Occipital lobe (tissue), 1 donor: ENCODE measurements at regions not wholly inside any gene's neighbourhood (a gene's known extent, or its start where the extent isn't known, plus 50 kb on each side); places are given as distances from the start of the nearest gene placed in this dataset.
"Not testable (repeated sequence)": the region's sequence is repeated elsewhere in the genome, so short reads cannot be mapped to it uniquely, and the experiment has no call there.

Experiments
- DNase-seq: peaks from one replicate; lab custom pipeline; 2025; lab: John Stamatoyannopoulos, UW

DNA sequence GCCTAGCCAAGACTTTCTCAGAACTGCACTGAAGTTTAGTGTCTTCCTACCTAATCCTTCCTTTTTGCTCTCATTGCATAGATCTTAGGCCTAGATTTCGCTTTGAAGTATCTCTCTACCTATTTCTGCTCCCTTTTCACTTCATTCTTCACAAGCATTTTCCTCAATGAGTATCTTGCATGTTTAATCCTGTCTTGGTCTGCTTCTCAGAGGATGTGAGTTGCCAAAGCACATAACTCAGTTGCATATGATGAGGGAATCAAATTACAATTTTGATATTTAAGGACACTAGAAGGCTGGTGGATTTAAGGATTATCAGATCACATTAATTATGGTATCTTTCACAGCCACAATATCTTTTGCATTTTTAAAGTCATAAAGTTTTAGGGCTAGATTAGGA is 195.5 kb upstream of the DAAM1 start:
- DNase-seq = no peak

DNA sequence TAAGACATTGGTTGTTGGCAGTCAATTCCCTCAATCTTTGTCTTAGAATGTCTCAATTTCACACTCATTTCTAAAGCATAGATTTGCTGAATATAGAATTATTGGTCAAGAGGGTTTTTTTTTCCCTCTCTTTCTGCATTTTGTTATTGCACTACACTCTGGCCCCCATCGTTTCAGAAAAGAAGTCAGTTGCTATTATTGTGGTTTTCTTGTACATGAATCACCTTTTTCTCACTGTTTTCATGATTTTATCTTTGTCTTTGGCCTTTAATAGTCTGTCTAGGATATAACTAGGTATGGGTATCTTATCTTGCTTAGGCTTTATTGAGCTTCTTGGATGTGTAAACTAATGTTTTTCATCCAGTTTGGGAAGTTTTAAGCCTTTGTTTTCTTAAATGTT is 194.3 kb upstream of the DAAM1 start:
- no peak for DNase-seq

DNA sequence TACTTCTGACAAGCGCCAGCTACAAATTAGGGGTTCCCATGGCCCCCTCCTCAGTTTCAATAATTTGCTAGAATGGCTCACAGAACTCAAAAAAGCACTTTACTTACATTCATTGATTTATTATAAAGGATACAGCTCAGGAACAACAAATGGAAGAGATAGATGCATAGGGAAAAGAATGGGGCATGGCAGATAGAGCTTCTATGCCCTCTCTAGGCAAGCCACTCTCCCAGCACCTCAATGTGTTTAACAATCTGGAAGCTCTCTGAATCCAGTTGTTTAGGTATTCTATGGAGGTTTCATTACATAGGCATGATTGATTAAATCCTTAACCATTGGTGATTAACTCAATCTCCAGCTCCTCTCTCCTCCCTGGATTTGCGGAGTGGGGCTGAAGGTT is 184.5 kb upstream of the DAAM1 start:
- no peak for DNase-seq

DNA sequence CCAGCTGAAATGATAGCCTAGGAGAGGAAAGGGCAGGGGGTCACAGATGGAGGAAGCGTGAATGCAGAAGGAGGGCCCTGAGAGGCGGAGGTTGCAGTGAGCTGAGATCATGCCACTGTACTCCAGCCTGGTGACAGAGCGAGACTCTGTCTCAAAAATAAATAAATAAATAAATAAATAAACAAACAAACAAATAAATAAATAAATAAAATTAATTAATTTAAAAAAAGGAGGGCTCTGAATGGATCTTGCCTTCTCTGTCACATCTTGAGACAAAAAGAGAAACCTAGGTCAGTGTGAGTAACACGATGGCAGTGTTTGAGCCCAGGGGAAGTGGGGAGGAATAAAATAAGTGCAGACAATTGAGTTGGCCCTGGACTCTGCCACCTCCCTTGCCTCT is 182.3 kb upstream of the DAAM1 start:
- DNase-seq = not testable (repeated sequence)

DNA sequence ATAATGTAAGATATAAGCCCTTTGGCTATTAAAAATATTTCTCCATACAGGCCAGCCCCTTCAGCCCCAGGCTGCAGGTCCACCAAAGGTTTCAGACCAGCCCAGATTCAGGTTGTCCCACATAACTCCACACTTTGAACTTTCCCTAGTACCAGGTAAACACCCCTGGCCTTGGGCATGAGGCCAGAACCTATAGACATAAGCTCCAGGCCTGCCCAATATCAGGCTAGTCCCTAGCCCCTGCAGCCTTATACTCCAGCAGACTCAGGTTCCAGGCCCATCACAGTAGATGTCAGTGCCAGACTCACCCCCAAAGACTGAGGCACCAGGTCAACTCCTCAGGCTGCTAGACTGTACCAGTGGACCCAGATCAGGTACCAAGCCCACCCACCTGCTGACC is 178.5 kb upstream of the DAAM1 start:
- DNase-seq = no peak

DNA sequence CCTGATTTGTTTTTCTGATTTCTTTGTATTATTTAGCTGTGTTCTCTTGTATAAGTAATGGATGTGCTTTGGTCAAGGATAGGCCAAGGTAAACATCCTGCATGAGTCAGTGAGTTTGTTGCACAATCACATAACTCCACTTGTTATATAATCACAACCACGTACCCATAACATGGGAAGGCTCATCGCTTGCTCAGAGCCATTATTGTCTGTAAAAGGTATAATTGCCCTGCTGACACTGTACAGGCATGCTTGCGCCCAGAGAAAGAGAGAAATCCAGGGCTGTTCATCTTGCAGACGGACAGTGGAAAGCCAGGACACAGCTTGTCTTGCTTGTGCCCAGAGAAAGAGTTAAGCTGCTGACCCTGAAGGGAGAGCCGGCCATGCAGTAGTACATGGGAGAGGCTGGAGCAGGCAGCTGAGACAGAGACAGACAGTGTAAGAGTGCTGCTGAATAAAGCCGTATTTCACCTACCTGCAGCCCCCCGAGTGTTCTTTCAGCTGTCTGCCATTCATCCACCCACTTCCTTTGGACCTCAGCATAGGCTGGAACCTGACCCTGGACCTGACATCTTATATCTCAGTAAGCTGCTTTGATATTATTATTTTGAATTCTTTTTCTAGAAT is 174.7 kb upstream of the DAAM1 start:
- DNase-seq = no peak

DNA sequence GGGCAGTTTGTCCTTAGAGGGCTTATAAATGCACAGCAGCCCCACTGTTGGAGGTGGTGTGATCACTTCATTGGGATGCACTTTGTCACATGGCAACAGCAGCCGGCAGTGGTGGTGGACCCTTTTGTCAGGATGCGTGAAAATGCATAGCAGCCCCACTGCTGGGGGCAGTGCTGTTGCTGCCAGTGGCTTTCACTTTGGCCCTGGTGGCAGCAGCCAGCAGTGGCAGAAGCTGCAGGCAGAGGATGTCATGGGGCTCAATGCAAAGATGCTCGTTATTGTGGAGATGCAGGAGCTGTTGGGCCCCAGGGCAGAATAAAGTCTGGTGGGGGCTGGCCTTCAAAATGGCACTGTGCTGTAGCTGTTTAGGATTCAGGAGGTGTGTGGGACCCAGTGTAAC is 173.0 kb upstream of the DAAM1 start:
- no peak for DNase-seq

DNA sequence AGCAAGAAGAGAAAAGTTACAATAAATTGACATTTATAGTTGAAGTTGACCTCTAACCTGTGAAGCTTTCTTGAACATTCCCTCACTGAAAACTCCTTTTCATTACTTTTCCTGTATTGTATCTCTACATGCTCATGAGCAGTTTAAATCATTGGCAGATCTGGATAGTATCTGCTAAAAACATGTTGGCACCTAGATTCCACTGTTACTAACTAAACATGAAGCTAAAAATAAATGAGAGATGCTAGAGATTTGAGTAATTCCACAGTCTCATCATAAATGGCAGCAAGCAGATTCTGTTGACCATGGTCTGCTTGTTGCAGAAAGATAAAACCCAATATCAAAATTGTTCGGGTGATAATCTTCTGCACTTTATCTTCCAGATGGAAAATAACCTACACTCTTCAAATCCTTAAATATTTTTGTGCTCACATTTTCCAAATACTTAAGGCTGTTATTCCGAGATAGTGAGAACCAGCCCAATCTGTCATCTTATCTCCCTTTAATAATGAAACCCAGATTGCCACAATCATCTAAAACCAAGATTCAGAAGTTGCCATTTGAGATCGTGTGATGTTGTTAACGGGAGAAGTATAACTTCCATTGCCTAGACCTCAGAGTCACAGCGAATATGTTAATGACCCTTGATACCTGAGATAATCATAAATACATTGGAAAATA is 171.0 kb upstream of the DAAM1 start:
- no peak for DNase-seq

DNA sequence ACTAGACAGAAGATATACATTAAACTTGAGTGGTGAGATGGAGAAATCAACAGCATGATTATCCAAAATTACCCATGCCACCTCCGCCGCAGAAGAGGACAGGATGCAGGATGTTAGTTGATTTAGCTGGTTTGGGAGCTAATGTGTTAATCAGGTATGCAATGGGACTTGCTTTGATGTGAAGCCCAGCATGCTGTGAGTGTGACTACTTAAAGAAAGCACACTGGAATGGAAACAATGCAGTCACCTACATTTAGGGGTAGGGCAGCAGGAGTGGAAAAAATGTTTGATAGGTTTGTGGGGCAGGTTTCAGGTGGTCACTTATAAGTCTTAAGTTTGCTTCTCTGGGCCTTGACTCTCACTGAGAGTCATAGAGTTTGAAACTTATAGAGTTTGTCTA is 170.0 kb upstream of the DAAM1 start:
- DNase-seq = no peak

DNA sequence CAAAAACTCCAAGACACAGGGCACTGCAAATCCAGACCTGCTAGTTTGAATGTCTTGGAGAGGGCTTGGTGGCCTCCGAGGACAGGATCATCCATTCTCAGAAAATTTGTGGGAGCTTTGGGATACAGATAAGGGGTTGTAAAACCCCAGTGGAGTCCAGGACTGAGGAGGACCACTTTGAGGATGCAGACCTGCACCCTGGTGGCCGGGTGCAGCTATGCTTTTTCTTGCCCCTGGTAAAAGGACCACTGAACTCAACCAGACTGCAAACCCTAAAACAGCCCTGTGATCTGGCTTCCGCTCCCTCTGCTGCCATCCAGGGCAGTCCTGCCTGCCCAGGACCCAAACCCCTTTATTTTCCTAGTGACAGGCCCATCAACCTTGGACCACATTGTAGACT is 169.5 kb upstream of the DAAM1 start:
- no peak for DNase-seq

DNA sequence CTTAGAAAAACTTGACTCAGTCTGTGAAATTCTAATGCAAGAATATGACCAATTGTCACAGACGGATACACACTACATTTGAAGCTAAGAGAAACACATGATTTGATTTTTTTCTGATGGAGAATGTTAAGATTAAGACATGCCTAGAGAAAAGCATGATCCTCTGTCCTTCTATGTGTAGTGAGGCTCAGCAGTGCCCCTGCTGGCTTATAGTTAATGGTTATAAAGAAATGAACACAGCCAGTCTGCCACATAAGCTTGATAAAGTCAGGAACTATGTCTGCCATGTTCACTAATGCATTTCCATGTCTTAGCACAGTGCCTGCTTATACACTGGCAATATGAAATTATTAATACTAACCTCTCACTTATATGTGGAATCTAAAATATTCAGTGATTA is 168.1 kb upstream of the DAAM1 start:
- no peak for DNase-seq

DNA sequence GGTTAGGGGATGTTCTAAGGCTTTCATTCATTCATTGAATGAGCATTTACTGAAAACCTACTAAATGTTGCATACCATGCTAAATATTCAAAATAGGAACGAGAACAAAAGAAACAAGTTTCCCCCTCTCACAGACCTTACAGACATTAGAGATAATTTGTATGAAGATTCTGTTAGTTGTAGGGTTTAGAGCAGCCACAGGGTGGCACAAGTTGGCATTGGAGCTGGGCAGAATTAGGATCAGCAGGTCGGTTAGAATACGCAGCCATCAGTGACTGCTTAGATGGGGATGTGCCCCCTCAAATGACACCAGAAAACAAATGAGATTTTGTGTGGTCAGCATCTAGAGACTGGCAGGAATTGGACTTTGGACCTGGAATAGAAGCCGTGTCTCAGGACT is 166.3 kb upstream of the DAAM1 start:
- DNase-seq = no peak

DNA sequence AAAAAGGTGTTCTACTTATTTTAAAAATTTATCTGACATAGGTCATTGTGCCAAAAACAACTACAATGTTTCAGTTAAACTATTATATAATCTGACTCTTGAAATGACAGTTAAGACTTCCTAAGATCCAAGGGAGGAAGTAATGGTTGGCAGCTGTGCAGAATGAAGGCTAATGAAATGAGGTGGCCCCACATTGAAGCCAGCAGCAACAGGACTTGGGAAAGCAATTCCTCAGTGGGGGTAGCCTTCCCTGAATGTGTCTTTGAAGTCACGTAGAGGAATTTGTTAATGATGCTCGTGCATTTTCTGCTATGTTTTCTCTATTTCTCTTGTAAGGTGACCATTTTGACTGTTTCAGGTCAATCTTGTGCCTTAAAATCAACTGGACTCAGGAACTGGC is 162.4 kb upstream of the DAAM1 start:
- DNase-seq = no peak

DNA sequence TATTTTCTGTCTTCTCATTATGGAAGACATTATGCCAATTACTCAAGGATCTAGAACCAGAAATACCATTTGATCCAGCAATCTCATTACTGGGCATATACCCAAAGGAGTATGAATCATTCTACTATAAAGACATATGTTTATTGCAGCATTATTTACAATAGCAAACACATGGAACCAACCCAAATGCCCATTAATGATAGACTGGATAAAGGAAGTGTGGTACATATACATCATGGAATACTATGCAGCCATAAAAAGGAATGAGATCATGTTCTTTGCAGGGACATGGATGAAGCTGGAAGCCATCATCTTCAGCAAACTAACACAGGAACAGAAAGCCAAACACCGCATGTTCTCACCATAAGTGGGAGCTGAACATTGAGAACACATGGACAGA is 161.8 kb upstream of the DAAM1 start:
- DNase-seq = not testable (repeated sequence)

DNA sequence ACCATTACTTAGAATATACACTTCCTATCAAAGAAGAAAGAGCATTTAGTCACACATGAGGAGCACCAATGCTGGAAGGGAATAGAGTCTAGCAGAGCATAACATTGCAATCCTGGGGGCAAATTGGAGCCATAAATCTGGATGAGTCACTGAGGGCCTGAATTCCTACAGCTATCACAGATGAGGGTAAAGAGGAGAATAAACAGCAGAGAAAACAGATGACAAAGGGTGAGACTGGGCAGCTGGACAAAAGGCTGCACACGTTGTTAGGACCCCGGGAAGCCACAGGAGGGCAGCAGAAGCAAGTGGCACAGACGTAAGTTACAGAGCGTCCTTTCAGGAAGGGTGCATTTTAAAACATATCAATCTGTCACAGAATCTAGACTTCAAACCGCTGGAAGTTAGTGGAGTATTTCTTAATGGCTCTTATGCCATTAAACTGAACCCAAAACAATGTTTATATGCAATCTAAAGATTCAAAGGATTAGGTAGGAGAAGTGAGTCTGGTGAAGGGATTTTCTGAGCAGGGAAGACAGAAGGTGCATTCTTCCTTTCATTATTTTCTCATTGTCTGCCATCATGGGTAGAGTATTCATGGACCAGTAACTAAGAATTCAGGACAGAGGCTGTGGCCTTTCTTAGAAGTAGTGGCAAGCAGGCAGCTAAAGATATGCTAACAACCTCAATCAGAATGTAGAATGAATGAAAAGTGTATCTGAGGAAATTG is 159.8 kb upstream of the DAAM1 start:
- peak; percentile 10 for DNase-seq

DNA sequence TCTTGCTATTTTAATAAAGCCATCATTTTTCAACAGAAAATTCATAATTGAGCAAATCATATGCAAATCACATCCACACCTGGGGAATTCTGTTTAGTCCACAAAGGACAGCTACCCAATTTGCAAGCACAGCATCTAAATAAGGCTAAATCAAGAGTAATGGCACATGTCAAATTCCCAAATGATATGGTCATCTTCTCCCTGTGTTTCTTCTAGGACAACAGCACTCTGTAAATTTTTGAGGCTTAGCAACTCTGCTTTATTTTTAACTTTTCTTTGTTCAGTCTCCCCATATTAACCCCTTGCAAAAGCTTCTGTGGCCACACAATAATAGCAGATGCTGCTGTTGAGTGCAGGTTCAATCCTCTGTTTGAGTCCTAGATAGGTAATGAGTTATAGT is 155.6 kb upstream of the DAAM1 start:
- no peak for DNase-seq

DNA sequence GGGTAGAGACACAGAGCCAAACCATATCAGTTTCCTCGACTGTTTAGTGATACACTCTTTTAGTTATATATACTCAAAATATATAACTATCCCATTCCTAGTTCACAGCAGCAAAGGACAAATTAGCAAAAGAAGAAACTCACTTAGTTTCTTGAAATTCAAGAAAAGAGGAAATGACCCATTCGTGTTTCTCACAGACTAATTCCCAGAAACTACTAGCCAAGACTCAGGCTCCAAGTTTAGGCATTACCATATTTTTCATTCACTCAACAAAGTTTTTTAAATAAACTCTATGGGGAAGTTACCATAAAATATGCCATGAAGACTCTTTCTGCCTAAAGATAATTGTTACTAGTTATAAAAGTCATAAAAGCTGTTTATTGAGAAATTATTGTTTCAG is 152.3 kb upstream of the DAAM1 start:
- no peak for DNase-seq

DNA sequence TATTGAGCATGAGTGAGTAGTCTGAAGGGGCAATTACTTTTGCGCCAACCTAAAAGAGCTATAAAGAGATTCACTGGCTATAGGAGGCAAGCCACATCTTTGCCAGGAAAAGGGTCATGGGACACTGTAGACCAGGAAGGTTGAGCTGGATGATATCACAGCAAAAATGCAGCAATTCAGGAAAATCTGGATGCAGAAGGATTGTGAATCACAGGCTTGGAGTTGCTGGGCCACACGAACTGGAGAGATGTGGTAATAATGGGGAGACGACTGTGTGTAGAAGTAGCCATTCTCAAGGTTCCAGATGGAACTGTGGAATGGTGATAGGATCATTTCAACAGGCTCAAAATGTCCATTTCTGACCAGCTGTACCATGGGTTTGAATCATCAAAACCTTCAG is 151.4 kb upstream of the DAAM1 start:
- no peak for DNase-seq

DNA sequence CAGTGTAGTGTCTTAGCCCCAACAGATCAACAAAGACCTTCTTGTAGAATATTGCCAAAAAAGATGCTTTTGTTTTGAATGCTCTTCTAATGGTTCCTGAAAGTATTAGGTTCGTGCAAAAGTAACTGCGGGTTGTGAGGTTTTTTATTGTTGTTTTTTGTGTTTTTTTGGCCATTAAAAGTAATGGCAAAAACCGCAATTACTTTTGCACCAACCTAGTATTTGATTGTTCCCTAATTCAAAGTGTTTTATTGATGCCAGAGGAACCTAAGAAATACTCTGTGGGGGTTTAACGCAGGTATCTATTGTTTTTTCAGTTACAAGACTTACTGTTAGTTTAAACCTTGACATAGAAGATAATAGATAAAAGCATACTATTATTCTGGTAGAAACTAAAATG is 150.8 kb upstream of the DAAM1 start:
- no peak for DNase-seq

DNA sequence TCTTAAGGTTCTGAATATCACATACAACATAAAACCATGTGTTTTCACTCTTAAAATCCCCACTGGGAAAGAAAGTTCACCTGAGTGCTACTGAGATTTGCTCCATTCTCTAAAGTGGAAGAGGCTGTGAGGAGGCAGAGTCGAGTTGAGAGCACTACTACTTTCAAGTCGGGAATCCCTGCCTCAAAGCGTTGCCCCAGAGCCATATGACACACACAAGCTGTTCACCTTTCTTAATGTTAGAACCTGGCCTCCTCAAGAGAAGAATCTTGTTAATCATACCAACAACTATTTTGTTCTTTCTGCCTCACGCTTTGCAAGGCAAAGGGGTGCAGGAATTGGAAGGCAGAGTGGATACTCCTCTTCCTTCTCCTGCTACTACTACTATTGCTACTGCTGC is 149.7 kb upstream of the DAAM1 start:
- no peak for DNase-seq

DNA sequence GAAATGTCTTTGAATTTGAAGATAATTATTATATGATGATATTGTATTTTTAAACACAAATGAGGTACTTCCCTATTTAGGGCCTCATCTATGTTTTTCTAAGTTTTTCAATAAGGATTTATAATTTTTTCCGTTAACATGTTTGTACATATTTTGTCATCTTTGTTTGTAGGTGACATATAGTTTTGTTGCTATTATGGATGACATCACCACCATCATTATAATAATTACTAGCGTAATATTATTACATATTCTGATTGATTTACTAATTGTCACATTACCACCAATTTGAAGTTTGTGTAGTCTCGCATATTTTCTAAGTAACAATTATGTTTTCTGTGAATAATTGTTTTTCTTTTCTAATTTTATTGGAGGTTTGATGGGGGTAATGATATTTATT is 147.2 kb upstream of the DAAM1 start:
- no peak for DNase-seq

DNA sequence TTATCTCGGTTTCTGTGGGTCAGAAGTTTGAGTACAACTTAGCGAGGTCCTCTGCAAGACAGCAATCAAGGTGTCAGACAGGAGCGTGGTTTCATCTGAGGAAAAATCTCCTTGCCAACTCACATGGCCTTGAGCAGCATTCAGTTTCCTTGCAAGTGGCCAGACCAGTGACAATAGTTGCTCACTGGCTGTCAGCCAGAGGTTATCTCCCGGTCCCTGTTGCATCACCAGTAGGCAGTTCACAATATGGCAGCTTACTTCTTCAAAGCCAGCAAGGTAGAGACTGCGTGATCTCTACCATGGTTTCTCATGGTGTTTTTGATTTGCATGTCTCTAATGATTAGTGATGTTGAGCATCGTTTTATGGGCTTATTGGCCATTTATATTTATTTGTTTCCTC is 143.8 kb upstream of the DAAM1 start:
- no peak for DNase-seq

DNA sequence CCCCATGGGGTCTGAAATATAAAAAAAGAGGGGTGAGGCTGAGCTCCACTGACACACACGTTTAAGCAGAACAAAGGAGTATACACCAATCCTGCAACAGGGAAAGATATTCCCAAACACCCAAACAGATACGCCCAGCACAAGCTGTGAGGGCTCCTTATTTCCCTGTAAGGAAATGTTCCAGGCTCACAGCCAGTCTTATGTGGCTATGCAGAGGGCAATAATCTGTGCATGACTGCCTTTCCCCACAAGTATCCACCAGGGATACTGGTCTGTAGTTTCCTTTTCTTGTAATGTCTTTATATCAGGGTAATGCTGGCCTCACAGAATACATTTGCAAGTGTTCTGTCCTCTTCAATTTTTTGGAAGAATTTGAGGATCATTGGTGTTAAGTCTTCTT is 141.7 kb upstream of the DAAM1 start:
- no peak for DNase-seq
